NCI-H2107 treated with DMSO at 0.1 percent for 48 hours (cell line): ENCODE measurements at regions not wholly inside any gene's neighbourhood (a gene's known extent, or its start where the extent isn't known, plus 50 kb on each side); places are given as distances from the start of the nearest gene placed in this dataset.

ENCODE experiments used
- DNase-seq: peaks from one replicate; lab custom pipeline; 2025; ENCODE audit not compliant: unreplicated experiment; lab: John Stamatoyannopoulos, UW

GRCh38 chr5:74382987-74383593, 257.4 kb downstream of the ENC1 start:
- DNase-seq = no peak

DNA sequence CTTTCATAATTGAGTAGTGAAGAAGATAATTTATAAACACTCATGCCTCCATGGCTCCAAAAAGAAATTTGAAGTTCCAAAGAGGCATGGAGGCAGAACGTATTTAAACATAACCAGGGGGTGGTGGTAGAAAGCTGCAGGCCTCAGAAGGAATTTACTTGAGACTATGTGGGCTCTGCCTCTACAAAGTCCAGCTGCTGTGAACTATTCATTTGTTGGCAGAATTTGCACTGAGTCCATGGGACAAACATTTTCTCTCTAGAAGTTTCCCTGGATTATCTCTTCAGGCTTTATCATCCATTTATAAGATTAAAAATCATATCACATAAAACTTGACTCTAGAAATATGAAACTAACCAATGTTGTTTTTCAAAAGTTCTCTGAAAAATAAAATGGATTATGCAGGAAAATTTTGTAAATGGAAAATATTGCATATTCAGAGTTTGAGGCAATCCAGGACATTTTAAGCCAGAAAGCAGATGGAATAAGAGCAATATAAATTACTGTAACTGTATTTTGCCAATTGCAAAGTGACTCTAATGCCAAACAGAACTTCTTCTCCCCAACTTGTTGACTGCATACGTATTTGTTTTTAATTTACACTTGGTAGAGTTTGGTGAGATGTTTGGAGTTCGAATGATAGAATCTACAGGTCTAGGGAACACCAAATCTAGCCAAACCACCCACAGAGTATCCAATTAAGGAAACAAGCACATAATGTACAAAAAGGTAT, 258.2 kb downstream of the ENC1 start:
- no peak for DNase-seq

DNA sequence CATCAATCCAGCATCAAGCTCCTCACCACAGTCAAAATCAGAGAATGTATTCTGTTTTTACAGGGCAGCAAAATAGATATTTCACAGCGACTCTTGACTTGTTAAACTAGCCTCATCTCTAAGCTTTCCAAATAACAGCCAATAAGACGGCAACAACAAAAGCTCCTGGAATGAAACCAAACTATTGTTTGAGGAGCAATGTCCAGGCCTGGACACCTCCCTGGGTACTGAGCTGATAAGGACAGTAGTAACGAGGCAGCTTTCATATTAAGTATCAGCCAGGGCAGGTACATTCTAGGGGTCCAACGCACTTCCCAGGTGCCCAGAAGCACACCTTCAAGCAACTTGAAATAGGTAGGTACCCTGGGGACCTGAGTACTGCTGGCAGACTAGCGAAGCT, 260.3 kb downstream of the ENC1 start:
- DNase-seq = no peak

- DNase-seq = no peak
Observed at GRCh38 chr5:74378464-74378863, 262.1 kb downstream of the ENC1 start.

DNA sequence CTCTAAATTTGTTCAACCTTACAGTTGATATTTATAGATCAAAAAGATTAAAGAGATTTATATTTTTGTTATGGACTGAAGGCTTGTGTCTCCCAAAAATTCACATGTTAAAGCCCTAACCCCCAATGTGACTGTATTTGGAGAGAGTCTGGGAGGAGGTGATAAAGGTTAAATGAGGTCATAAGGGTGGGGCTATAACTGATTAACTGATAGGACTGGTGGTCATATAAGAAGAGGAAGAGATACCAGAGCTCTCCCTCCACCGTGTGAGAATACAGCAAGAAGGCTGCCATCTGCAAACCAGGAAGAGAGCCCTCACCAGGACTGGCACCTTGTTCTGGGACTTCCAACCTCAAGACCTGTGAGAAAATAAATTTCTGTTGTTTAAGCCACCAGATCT, 264.3 kb downstream of the ENC1 start:
- no peak for DNase-seq

DNA sequence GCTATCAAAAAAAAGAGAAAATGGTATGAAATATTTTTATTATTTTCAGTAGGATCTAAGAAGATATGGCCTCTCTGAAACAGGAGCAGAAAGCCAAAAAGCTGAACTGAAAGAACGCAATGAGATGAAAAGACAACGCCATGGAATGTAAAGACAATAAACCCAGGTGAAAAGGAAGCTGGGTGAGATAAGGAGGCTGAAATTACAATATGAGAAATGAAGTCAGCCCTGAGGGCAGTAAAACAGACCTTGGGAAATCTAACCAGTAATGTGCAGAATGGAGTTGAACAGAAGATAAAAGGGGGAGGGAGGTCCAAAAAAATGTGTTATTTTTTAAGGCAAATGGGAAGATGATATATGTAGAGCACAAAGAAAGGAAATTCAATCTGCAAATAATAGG, 265.3 kb downstream of the ENC1 start:
- no peak for DNase-seq

GRCh38 chr5:74374656-74375055, 265.9 kb downstream of the ENC1 start:
- DNase-seq = no peak

DNA sequence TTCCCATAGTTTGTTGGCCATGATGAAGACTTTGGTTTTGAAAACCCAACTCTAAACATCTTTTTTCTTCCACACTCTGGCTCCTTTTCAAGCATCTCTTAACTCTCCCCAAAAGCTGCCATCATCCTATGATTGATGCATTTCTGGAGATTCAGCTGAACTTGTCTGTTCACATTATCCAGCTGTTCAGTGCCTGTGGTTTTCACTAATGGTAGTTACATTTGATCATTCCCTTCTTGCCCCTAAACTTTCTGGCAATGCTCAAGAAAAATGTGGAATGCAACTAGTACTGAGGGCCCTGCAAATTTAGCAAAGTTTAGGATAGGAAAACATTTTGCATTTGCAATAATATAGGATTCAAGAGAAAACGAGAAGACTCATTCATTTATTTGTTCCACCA, 267.5 kb downstream of the ENC1 start:
- no peak for DNase-seq

DNA sequence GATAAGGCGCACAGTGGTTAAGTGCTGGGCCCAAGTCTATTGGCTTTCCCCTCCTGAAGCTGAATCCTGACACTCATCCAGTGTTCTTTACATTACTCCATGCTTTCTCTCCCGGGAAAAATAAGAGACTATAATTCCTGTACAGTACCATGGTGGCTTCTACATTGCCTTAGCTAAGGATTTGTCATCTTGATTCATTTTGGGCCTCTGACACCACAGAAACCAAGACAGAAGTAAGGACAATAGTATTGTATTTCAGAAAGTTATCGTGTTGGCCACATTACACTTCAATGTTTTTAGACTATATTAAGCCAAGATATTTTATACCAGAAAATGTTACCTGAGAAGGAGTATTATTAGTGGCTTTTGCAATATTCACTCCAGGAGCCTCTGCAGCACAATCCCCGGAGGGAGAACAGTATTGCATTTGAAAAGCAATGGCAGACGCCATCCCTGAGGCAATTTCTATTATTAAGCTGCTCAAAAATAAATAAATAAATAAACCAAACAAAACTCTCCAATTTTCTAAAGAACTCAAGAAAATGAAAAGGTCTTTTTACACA, 267.9 kb downstream of the ENC1 start:
- no peak for DNase-seq

DNA sequence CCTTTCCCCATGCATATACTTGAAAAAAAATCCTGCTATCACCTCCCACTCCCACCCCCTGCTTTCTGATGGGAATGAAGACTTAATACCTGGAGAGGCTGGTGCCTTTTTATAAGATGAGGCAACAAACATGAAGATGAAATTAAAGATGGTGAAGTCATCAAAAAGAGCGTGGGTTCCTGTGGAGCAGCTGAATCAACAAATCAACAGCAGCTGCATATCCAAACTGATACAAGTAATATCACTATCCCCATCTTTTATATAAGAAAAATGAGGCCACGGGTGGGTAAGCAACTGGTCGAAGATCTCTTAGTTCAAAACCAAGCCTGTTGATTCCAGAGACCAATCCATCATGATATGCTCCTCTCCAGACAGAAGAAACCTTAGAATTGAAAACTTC, 268.5 kb downstream of the ENC1 start:
- DNase-seq = no peak

DNA sequence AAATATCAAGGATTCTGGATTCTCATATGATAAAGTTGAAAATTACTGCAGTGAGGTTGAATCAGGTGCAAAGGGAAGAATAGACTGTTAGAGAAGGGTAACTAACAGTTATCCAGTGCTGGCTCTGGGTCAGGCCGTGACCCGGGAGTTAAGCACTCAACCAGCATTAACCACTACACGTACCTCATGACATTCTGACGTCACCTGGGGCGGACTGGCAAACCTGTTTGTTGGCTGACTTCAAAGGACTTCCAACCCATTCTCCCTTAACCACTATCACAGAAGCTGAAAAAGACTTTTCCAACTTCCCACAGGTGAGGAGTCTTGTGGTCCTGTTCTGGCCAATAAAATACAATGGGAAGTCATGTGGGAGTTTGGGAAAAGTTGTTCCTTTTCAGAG, 268.9 kb downstream of the ENC1 start:
- no peak for DNase-seq

- no peak for DNase-seq
Observed at GRCh38 chr5:74370168-74370567, 270.4 kb downstream of the ENC1 start.

DNA sequence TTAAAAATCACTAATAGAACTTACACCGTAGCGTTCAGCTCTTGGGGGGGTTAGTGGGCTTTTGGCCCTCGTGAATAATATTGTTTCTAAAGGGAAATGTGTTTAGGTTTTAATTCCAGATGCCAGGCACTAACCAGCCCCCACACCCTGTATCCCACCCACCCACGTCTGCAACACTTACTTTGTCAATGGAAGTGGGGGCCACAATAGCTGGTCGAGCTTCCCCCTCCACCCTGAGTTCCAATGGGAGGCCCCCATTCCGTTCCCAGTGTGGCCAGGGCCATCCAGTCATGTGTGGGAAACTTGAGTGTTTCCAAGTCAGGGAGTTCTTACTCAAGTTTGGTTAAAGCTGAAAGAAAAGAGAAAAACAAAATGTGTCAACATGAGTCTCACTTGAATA, 271.4 kb downstream of the ENC1 start:
- DNase-seq = no peak

DNA sequence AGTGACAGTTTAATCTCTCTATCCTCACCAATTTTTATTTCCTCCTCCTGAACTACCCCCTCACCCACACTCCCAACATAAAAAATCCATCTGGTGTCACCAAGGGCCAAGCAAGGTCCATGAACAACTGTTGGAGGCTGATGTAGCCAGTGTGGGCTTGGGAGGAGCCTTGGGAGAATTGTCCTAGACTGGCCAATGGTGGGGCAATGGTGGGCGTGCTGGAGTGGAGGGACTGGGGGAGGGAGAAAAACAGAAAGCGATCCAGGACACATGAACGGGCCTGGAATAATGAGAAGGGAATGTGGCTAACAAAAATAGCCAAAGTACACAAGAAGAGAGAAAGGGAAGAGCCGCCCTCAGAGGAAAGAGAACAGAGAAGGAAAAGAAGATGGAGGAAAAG, 272.6 kb downstream of the ENC1 start:
- DNase-seq = no peak

- no peak for DNase-seq
Observed at GRCh38 chr5:74367241-74367733, 273.2 kb downstream of the ENC1 start.

DNA sequence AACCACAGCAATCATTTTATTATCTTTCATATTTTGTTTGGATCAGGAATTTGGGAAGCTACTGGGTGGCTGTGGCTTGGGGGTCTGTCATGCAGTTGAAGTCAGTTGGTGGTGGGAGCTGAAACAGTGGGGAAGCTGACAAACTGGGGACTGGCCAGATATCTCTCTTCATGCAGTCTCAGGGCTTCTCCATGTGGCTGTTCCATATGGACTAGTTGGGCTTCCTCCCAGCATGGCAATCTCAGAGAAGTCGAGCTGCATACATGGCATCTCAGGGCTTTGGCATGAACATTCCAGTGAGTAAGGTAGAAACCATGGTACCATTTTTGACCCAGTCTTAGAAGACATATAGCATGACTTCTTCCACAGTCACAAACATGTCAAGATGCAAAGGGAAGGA, 274.8 kb downstream of the ENC1 start:
- no peak for DNase-seq

GRCh38 chr5:74364507-74364906, 276.0 kb downstream of the ENC1 start:
- no peak for DNase-seq

- DNase-seq = no peak
Observed at GRCh38 chr5:74363603-74364205, 276.8 kb downstream of the ENC1 start.

DNA sequence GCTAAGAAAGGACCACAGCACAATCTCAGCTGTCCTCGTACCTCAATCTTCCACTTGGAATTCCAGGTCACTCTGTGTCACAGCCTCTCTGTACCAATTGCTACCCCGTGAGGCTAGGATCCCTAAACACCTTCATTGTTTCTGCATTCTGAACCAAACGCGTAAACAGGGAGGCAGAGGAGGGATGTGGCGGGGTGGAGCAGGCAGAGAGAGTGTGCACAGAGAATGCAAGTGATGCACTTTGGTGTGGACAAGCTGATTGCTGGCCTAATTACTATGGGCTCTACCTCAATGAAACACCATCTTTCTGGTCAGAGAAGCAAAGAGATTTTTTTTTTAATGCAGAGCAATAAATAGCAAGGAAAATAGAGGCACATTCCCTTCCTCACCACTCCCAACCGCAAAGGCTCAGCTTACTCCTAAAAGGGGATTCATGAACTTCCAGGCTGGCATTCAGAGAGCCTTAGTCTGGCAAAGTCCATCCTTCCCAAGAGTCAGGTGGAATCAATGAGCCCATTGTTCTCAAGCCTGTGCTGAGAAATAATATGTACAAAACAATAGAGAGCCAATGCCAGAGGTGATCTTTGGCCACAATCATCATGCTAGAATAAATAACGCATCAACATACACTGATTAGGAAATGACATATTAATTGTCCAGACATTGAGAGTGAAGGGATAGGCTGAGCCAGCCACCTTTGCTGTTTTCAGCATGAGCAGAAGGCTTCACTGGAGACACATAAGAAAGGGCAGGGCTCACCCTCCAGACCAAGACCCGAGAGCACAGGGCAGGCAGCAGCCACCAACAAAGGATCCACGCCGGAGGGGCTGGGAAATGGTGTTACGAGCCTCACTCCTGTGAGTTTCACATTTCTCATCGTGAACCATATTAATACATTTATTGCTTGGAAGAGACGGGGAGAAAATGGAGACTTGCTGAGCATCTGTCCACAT, 278.8 kb downstream of the ENC1 start:
- DNase-seq = no peak

GRCh38 chr5:74360535-74361210, 279.9 kb downstream of the ENC1 start:
- DNase-seq = no peak
